ENCODE measurements at regions not wholly inside any gene's neighbourhood (a gene's known extent, or its start where the extent isn't known, plus 50 kb on each side); places are given as distances from the start of the nearest gene placed in this dataset.
"Not testable (repeated sequence)": the region's sequence is repeated elsewhere in the genome, so short reads cannot be mapped to it uniquely, and the experiment has no call there.

- DNase-seq, result not testable (repeated sequence)
These were observed 135.7 kb upstream of the RAG2 start for GRCh38 chr11:36733721-36734120.

GRCh38 chr11:36730761-36731160 is 132.7 kb upstream of the RAG2 start:
- no peak for DNase-seq

- DNase-seq, result no peak
These were observed 131.8 kb upstream of the RAG2 start for GRCh38 chr11:36729825-36730224.

GRCh38 chr11:36726420-36726819 is 128.4 kb upstream of the RAG2 start:
- no peak for DNase-seq

- DNase-seq, result no peak
These were observed 126.8 kb upstream of the RAG2 start for GRCh38 chr11:36724742-36725385.

GRCh38 chr11:36722421-36722820 is 124.4 kb upstream of the RAG2 start:
- no peak for DNase-seq

GRCh38 chr11:36719358-36720107 is 121.5 kb upstream of the RAG2 start:
- no peak for DNase-seq

GRCh38 chr11:36718451-36718850 is 120.4 kb upstream of the RAG2 start:
- DNase-seq, result no peak

GRCh38 chr11:36713715-36714114 is 115.7 kb upstream of the RAG2 start:
- DNase-seq, result no peak

- DNase-seq, result no peak
These were observed 113.2 kb upstream of the RAG2 start for GRCh38 chr11:36711104-36711825.
